GM19452 (cell line): ENCODE measurements at regions not wholly inside any gene's neighbourhood (a gene's known extent, or its start where the extent isn't known, plus 50 kb on each side); places are given as distances from the start of the nearest gene placed in this dataset.

Experiments
- ATAC-seq: cut with Tn5 transposase; IDR thresholded peaks from one replicate; pipeline ENCODE4 v1.9.1; 2021; ENCODE audit not compliant: unreplicated experiment

DNA sequence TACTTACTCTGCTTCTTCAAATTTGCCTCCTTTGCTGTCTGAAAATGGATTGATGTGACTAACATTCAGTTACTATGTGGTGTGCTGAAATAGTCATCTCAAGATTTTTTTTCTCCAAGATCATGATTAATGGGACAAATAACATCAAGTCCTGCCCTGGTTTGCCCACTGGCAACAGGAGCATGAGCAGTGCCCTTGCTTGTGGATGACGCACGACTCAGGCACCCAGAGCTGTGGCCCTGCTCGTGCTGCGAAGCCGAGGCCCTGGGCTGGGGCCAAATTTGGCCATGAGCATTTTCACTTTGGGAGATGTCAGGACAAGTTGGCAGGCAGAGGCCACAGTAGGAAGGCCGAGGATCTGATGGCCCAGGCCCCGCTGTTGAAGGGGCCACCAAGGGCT is 239.8 kb upstream of the IGFBP3 start:
- no peak for ATAC-seq

DNA sequence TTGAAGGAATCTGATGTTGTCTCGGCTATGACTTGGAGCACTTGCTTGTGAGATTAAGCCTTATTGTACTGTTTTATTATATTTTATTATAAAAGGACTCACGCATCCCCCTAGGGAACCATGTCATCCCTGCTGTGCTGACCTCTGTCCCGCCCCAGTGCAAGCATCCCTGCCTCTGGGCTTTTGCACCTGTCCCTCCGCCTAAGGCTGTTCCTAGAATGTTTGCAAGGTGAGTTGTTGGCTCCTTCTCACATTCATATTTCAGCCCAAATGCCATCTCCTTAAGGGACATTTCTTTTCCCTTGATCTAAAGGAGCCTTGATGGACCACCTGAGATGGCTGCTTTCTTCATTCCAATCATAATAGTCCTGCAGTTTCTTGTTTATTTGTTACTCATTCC is 236.9 kb upstream of the IGFBP3 start:
- no peak for ATAC-seq

DNA sequence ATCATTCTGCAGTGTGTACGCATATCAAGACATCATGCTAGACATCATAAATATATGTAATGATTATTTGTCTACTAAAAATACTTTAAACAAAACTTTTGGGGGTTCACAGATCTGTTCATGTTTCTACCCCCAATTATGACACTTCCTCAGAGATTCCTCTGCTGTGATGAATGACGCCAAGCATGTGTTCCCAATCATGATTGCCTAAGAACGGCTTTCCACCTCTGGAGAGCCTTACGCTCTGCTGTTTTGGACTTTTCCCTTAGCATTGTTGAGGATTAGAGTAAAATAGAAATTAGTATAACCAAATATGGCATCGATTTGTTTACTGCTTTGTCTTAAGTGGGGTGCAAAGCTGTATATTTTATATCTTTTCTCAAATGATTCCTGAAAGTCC is 236.3 kb upstream of the IGFBP3 start:
- ATAC-seq, result no peak

DNA sequence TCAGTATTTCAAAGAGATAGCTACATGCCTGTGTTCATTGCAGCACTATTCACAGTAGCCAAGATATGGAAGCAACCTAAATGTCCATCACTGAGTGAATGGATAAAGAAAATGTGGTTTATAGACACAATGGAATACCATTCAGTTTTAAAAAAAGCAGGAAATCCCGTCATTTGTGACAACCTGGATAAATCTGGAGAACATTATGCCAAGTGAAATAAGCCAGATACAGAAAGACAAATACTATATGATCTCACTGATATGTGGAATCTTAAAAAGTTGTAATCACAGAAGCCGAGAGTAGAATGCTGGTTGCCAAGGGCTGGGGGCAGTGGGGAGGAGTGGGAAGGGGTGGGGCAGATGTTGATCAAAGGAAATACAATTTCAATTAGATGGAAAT is 235.8 kb upstream of the IGFBP3 start:
- no peak for ATAC-seq

- ATAC-seq, result no peak
Measured at GRCh38 chr7:46156086-46156485, 235.0 kb upstream of the IGFBP3 start.

GRCh38 chr7:46155367-46155766 is 234.3 kb upstream of the IGFBP3 start:
- ATAC-seq, result no peak

GRCh38 chr7:46153951-46154787 is 233.1 kb upstream of the IGFBP3 start:
- ATAC-seq, result no peak

- no peak for ATAC-seq
Measured at GRCh38 chr7:46153583-46153950, 232.5 kb upstream of the IGFBP3 start.

DNA sequence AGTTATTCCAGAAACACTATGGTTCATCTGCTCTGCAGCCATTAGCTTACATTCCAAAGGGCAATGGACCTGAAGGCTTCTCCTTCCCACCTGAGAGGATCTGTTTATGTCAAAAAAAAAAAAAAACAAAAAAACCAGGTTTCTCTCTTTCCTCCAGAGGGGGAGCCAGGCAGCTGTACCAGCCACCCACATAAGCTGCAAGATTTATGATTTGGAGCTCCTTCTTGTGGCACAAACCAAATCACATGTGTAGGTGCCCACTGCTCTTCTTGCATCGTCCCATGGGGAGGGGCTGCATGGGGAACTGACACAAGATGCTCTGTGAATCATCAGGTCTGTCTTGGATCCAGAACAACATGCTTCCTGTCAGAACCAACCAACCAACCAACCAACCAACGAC is 231.6 kb upstream of the IGFBP3 start:
- ATAC-seq, result no peak

- ATAC-seq, result no peak
Measured at GRCh38 chr7:46150721-46151120, 229.6 kb upstream of the IGFBP3 start.

- no peak for ATAC-seq
Measured at GRCh38 chr7:46150202-46150601, 229.1 kb upstream of the IGFBP3 start.

- no peak for ATAC-seq
Measured at GRCh38 chr7:46147871-46148270, 226.8 kb upstream of the IGFBP3 start.

GRCh38 chr7:46146454-46147255 is 225.6 kb upstream of the IGFBP3 start:
- no peak for ATAC-seq

DNA sequence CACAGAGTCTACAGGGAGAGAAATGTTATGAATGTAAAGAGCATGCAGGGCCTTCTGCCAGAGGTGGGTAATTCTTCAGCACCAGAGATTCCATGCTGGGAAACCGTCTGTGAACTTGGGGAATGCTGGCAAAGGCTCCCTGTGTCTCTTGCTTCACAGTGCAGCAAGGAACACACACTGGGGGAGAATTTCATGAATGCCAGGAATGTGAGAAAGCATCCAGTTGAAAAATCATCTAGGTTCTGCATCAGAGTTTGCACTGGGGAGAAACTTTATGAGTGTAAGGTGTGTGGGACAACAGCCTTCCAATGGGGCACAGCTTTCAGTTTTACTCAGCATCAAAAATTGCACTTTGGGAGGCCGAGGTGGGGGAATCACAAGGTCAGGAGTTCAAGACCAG is 224.3 kb upstream of the IGFBP3 start:
- no peak for ATAC-seq

- no peak for ATAC-seq
Measured at GRCh38 chr7:46143949-46144917, 223.2 kb upstream of the IGFBP3 start.

GRCh38 chr7:46143421-46143820 is 222.3 kb upstream of the IGFBP3 start:
- no peak for ATAC-seq

DNA sequence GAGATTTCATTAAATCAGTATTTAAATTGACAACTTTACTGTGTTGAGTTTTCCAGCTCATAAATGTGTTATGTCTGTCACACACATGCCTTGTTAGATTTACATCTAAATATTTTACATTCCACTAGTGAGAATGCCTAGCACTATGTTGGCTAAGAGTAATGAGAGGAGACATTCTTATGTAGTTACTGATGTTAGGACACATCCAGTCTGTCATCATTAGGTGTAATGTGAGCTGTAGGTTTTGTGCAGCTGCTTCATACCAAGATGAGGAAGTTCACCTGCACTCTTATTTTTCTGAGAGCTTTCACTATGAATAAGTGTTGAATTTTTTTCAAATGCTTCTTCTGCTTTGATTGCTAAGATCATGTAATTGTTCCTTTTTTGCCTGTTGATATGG is 218.0 kb upstream of the IGFBP3 start:
- no peak for ATAC-seq

DNA sequence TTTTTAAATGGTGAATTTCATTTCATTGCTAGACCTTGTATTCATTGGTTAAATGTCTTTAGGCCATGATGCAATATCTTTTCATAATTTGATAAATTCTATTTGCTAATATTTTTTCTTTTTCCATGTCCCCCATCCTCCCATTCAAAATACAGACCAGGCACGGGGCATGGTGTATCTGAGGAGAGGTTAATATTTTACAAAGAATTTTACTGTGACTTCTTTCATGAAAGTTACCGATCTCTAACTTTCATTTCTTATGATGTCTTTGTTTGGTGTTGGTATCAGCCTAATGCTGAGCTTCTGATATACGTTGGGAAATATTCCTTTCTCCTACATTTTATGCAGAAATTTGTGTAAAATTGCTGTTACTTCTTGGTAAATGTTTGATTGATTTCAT is 216.7 kb upstream of the IGFBP3 start:
- ATAC-seq, result no peak

DNA sequence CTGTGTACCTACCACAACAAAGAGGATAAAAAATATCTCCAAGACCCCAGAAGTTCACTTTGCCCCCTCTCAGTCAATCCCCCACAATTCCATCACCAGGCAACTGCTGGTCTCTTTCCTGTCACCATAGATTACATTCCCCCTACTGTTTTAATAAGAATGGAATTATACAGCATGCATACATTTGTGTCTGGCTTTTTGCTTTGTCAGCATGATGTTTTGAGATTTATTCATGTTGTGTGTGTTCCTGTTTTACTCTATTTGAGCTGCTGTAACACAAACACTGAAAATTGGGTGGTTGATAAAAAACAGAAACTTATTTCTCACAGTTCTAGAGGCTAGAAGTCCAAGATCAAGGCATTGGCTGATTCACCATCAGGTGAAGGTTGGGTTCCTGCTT is 214.5 kb upstream of the IGFBP3 start:
- no peak for ATAC-seq

DNA sequence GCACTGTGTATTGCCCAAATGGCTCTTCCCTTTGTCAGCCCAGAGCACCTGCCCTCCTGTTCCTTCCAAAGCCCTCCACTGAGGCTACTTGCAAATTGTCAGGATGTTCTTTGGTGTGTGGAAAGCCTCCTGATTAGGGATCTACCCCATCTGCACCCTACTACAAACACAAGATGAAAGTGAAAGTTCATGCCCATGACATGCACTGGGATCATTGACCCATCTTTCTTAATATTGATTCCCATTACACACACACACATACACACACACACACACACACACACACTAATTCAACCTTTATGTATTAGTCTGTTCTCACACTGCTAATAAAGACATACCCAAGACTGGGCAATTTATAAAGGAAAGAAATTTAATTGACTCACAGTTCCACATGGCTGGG is 213.7 kb upstream of the IGFBP3 start:
- ATAC-seq, result no peak

DNA sequence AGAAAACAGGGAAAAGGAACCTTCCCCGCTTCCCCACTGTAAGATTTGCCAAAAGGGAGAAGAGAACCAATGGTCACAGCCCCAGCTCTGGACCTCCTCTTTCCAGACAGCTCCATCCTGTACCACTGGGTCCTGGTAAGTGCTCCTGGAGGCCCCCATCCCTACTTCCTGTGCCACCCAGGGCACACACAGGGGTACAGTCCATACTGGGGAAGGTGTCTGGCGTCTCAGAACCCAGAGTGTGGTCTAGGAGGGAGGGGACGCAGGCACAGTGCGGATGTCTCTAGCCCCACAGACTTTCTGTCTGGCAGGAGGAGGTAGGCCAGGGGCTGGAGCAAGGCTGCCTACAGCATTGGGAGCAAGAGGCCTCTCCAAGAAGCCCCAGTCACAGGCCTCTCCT is 213.3 kb upstream of the IGFBP3 start:
- no peak for ATAC-seq
